GDM1 (cell line): ENCODE measurements at regions not wholly inside any gene's neighbourhood (a gene's known extent, or its start where the extent isn't known, plus 50 kb on each side); places are given as distances from the start of the nearest gene placed in this dataset.

Experiments used
- DNase-seq: peaks from one replicate; lab custom pipeline; 2025; lab: John Stamatoyannopoulos, UW

DNA sequence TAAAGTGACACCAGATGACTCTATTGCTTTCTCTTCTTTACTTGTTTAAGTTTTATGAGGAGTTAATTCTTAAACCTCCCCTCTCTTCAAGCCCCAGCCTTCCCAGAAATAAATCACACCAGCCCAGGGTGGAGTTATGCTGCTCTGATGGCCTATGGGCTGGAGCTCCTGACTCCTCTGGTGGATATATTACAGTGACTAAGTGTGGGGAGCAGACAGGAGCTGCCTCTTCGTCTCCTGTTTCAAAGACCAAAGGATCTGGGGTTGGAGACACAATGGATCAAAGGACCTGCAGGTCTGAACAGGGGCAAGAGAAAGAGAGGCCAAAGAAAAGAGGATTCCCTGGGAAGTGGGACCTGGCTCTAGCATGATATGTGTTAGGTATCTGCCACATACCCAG, 312.0 kb upstream of the MSX2 start:
- DNase-seq = no peak

DNA sequence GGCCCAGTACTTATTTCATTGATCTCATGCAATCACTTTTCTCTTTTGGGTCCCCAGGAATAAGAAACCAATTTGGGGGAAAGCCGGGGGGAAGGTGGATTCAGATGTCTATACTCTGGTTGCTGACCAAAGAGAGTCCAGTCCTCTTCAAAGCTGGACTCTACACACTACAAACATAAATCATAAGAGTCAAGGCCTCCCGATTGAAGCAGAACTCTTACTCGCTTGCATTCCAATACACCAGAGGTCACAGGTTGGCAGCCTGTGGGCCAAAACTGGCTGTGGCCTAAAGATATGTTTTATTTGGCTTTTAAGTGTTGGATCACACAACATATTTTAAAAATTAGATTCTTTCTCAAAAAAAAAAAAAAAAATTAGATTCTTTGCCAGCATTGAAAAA, 311.4 kb upstream of the MSX2 start:
- no peak for DNase-seq

DNA sequence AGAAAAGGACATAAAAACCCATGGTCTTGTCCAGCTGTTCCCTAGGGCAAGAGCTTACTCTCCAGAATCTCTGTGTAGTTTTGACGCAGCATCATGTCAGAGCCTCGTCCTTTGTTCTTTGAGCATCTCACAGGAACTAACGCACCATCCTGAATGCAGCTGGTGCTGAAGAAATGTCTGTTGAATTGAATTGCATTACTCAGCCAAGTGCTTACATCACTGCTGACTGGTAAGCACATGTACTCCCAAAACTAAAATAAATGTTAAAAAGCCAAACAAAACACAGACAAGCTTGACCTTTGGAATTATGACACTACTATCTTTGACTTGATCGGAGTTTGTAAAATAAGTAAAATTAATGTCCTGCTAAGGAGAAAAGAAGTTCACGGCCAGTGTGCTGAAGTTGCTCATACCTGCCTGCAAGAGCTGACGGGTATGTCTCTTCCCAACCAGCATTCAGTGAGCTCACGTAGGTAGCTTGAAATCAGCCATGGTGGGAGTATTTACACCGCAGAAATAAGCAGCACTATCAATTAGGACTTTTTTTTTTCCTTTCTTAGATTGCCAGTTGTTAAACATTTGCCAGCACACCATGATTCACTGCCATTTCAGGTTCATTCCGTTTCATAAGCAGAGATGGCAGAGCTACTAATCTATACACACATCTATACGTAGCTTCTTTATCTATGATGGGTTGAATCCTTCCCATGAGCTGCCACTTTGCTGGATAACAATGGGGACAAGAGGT, 310.6 kb upstream of the MSX2 start:
- no peak for DNase-seq

DNA sequence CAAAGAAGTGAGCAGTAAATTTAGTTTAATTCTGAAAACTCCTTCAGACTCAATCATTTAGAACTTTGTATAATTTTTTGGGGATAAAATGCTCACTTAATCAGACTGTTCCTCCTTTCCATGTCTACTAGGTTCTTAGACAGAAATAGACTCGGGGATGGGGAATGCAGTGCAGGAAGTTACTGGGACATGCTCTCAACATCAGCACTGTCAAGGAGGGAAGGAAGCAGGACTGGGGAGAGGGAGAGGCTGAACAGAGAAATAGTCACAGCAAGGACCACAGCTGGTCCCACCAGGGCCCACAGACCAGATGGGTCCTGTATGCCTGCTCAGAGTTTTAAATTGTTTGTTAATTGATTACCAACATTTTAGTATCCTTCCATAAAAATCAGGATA, 310.1 kb upstream of the MSX2 start:
- DNase-seq = no peak

GRCh38 chr5:174418809-174419539, 305.4 kb upstream of the MSX2 start:
- no peak for DNase-seq

DNA sequence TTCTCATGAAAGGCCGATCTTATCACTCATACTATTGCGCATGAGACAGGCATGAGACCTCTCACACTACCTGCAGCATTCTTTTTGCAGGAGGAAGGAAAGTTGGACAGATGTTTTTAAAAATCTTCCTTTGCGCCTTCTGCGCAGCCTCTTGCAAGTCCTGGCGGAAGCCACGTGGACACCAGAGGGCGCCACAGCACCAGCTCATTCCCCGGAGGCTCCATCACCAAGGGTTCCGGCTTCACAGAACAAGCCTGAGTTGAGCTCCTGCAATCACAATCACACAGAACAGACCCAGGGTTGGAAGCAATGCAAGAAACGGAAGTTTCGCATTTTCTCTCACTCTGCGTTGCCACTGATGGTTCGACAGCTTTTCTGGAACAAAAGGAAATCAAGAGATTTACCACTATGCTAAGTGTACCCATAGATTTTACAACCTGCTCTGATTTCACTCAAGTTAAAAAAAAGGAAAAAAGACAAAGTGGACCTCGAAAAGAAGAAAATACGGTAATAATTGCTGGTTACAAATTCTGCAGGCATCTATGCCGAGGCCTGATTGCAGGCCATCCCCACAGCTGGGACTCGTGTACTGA, 304.7 kb upstream of the MSX2 start:
- DNase-seq = peak; percentile 87

GRCh38 chr5:174420651-174421407, 303.6 kb upstream of the MSX2 start:
- DNase-seq = no peak

DNA sequence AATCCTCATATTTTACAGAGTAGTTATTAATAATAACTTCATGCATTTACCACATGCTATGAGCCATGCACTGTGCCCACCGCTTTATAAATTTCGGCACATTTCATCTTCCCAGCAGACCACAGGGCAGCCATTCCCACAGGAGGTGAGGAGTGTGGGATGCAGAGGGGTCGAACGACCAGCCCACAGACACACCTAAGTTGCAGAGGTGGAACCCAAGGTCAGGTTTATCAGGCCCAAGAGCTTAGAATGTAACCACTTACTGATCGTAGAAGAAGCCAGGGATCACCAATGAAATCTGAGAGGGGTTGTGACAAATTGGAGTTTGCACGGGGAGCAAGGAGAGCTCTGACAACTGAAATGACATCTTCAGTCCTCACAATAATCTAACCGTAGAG, 303.0 kb upstream of the MSX2 start:
- DNase-seq = no peak

DNA sequence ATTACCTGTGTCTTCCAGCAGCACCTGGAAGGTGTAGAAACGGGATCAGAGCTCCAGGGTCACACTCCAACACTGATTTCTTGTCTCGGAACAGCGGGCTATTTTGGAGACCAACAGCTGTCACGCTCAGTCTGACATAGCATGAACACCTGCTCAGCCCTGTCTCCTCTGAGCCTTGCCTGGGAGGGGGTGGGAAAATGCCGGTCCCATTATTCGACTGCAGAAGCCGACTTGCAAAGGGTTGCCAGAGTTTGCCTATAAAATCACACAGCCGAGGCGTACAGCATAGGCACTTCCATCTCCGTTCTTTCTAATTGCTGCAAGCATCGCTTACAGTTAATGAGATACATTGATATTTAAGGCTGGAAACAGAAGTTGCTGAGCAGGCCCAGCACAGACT, 300.8 kb upstream of the MSX2 start:
- DNase-seq = no peak

- no peak for DNase-seq
Measured at GRCh38 chr5:174424219-174425053, 299.9 kb upstream of the MSX2 start.

- no peak for DNase-seq
Measured at GRCh38 chr5:174425271-174425963, 299.0 kb upstream of the MSX2 start.

- DNase-seq = no peak
Measured at GRCh38 chr5:174425964-174426290, 298.5 kb upstream of the MSX2 start.

DNA sequence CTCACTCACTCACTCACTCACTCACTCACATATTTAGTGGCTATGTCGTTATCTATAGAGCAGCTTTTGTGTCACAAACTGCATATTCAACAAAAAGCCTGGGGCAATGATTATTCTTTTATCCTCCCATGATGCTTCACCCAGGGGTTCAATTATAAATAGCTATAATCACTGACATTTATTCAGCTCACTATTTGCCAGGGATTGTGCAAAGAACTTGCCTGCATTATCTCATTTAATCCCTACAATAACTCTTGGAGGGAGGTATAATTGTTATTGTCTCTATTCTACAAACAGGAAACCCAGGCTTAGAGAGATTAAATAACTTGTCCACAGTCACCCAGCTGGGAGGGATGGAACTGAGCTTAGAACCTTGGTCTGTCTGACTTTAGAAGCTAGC, 298.0 kb upstream of the MSX2 start:
- DNase-seq = no peak

GRCh38 chr5:174426851-174427250, 297.5 kb upstream of the MSX2 start:
- DNase-seq = no peak

- DNase-seq = no peak
Measured at GRCh38 chr5:174427304-174427703, 297.1 kb upstream of the MSX2 start.

GRCh38 chr5:174428895-174429294, 295.5 kb upstream of the MSX2 start:
- no peak for DNase-seq

- DNase-seq = no peak
Measured at GRCh38 chr5:174430940-174431339, 293.4 kb upstream of the MSX2 start.

DNA sequence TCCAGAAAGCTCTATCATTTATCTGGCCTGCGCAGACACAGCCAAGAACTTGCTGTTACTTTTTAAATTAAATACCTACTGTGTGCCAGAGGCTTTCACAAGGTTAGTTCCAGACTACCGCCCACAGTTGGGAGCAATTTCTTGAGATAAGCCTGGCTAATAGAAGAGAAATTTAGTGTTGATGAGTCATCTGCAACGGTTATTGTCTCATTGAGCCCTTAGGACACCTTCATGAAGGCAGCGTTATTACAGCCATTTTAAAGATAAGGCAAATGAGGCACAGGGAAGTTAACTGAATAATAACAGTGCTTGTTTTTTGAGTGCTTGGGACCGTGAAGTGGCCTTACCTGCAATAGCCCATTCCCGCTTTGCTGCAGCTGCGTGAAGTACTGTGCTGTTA, 292.9 kb upstream of the MSX2 start:
- DNase-seq = no peak

DNA sequence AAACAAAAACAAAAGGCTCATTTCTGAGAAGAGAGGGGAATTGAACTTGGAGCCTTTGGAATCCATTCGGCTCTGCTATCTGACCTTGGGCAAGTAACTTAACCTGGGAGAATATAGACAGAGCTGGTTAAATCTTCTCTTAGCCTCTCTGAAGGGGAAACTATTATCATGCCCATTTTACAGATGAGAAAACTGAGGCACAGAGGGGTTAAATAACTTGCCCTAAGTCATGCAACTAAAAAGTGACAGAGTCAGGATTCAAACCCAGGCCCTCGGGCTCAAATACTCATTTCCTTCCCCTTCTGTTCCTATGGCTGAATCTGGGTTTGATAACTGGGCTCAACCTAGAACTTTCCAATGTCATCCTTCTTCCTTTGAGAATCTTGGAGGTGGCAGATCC, 291.3 kb upstream of the MSX2 start:
- DNase-seq = no peak

GRCh38 chr5:174436750-174437149, 287.6 kb upstream of the MSX2 start:
- no peak for DNase-seq

- DNase-seq = no peak
Measured at GRCh38 chr5:174444479-174445188, 279.7 kb upstream of the MSX2 start.
